HepG2 (cell line): ENCODE measurements at regions not wholly inside any gene's neighbourhood (a gene's known extent, or its start where the extent isn't known, plus 50 kb on each side); places are given as distances from the start of the nearest gene placed in this dataset.

ENCODE experiments used
- ATAC-seq: fragments of 200-7000 bp; cut with Tn5 transposase; 3 replicates; pipeline ENCODE4 v1.9.1; 2020; ENCODE audit warnings: mild to moderate bottlenecking, moderate library complexity
- BruUV-seq: library from RNA; stranded (reverse); fragments of 400-500 nt; replicated peaks from 2 replicates; lab custom pipeline; 2021; lab: Mats Ljungman, UMichigan
- CTCF ChIA-PET: fragments of 300-600 bp; formaldehyde crosslinking; extraction: SDS; loops from one replicate; lab custom pipeline; 2021; ENCODE audit warnings: low total read pairs, inconsistent platforms, low intra/inter-chr PET ratio; lab: Yijun Ruan, JAX
- POLR2A ChIA-PET: fragments of 350-600 bp; sonication (Branson Sonifier 250); formaldehyde crosslinking; loops from one replicate; lab custom pipeline; 2020; ENCODE audit warnings: antibody characterized with exemption, inconsistent platforms; lab: Yijun Ruan, JAX
- DNase-seq: peaks from one replicate; pipeline ENCODE4 v3.0.0-alpha.2; 2015; ENCODE audit warnings: low spot score
- FAIRE-seq: peaks from 3 replicates; lab custom pipeline; 2011; peaks lifted over from hg19 to GRCh38; lab: Jason Lieb, UNC
- H2AFZ ChIP-seq: one replicate; pipeline ENCODE4 v1.6.1; 2011; ENCODE audit warnings: low read length, inconsistent platforms
- H3K27ac ChIP-seq: fragments of 300-600 bp; 3 replicates; pipeline ENCODE4 v1.8.0; 2011; ENCODE audit warnings: mixed run types, mild to moderate bottlenecking, mixed read lengths, low read length, inconsistent platforms; ENCODE audit not compliant: insufficient read depth; ENCODE audit errors: extremely low read length
- H3K27me3 ChIP-seq, 2 experiments: fragments of 200-600 bp in 1 of 2; 2 replicates in 1 of 2; 3 replicates in 1 of 2; pipeline versions ENCODE4 v1.6.0 to v1.8.0; 2011; ENCODE audit warnings: low read length in 2 of 2, mild to moderate bottlenecking in 2 of 2, moderate library complexity in 2 of 2, inconsistent platforms in 1 of 2; ENCODE audit not compliant: insufficient read depth in 2 of 2, control insufficient read depth in 1 of 2
- H3K36me3 ChIP-seq, 2 experiments: fragments of 200-600 bp in 1 of 2; replicated peaks in 1 of 2; 2 replicates in 1 of 2; 3 replicates in 1 of 2; pipeline versions ENCODE4 v1.5.1 to v1.8.0; 2011; ENCODE audit warnings: low read length in 2 of 2, inconsistent platforms in 1 of 2; ENCODE audit not compliant: insufficient read depth in 2 of 2, control insufficient read depth in 1 of 2
- H3K4me1 ChIP-seq: 2 replicates; pipeline ENCODE4 v1.5.1; 2012; ENCODE audit warnings: low read length, inconsistent platforms; ENCODE audit not compliant: insufficient read depth
- H3K4me2 ChIP-seq: 2 replicates; pipeline ENCODE4 v1.6.0; 2011; ENCODE audit warnings: low read depth, low read length, inconsistent platforms
- H3K4me3 ChIP-seq, 3 experiments: fragments of 200-600 bp in 1 of 3; sonication (generic), shearing (Covaris generic) in 1 of 3; replicated peaks in 1 of 3; 2 replicates each; pipeline ENCODE4 v1.5.1; 2011 to 2016; ENCODE audit warnings: low read length in 3 of 3, inconsistent platforms in 2 of 3, low read depth in 2 of 3, mild to moderate bottlenecking in 2 of 3, control low read depth in 1 of 3, mixed read lengths in 1 of 3; ENCODE audit not compliant: insufficient read depth in 1 of 3
- H3K79me2 ChIP-seq: one replicate; pipeline ENCODE4 v1.6.1; 2011; ENCODE audit warnings: low read length, inconsistent platforms; ENCODE audit not compliant: insufficient read depth
- H3K9ac ChIP-seq: 2 replicates; pipeline ENCODE4 v1.6.0; 2011; ENCODE audit warnings: mild to moderate bottlenecking, low read depth, low read length, inconsistent platforms; ENCODE audit not compliant: insufficient read depth
- H3K9me3 ChIP-seq: 2 replicates; pipeline ENCODE4 v1.5.1; 2012; ENCODE audit warnings: mild to moderate bottlenecking, low read length
- H4K20me1 ChIP-seq: 2 replicates; pipeline ENCODE4 v1.6.0; 2011; ENCODE audit warnings: inconsistent platforms, mild to moderate bottlenecking, low read length, moderate library complexity; ENCODE audit not compliant: insufficient read depth
- RFXAP ChIP-seq: sonication (generic); formaldehyde crosslinking; IDR thresholded peaks from 2 replicates; pipeline ENCODE4 v1.4.0; 2020; ENCODE audit warnings: missing genetic modification reagents, borderline replicate concordance
- ZBTB39 ChIP-seq: sonication (generic); formaldehyde crosslinking; IDR thresholded peaks from 2 replicates; pipeline ENCODE4 v1.5.0; 2020; ENCODE audit warnings: missing genetic modification reagents
- ZNF510 ChIP-seq: sonication (generic); formaldehyde crosslinking; IDR thresholded peaks from 2 replicates; pipeline ENCODE4 v1.4.0; 2020; ENCODE audit warnings: low read depth, mild to moderate bottlenecking, missing genetic modification reagents
- ZNF691 ChIP-seq: sonication (generic); formaldehyde crosslinking; IDR thresholded peaks from 2 replicates; pipeline ENCODE4 v1.4.0; 2020; ENCODE audit warnings: missing genetic modification reagents, low read depth, mild to moderate bottlenecking, borderline replicate concordance
- WGBS: methylation state at CpG from one replicate; pipeline ENCODE4 v1.1.6; 2017; ENCODE audit warnings: low lambda C conversion rate; 5-methylcytosine and 5-hydroxymethylcytosine counted together
- in situ Hi-C: cut with HindIII; loops from 2 replicates; pipeline ENCODE4 v1.10.0; 2017; ENCODE audit warnings: low pct_unique_long_range_greater_than_20kb; ENCODE audit not compliant: extremely low pct_ligation_motif_present
- intact Hi-C: fragments of 100-400 bp; cut with micrococcal nuclease; formaldehyde crosslinking; loops from one replicate; pipeline ENCODE4 v1.10.0; 2022; ENCODE audit not compliant: unreplicated experiment
- TF ChIP-seq, protein P1 (sequence below): IDR thresholded peaks from 2 replicates; pipeline ENCODE4 v1.4.0; 2020; ENCODE audit warnings: mild to moderate bottlenecking, missing genetic modification reagents
- TF ChIP-seq, protein P2 (sequence below): sonication (generic); formaldehyde crosslinking; IDR thresholded peaks from 2 replicates; pipeline ENCODE4 v1.5.0; 2020; ENCODE audit warnings: mild to moderate bottlenecking, missing genetic modification reagents

DNA sequence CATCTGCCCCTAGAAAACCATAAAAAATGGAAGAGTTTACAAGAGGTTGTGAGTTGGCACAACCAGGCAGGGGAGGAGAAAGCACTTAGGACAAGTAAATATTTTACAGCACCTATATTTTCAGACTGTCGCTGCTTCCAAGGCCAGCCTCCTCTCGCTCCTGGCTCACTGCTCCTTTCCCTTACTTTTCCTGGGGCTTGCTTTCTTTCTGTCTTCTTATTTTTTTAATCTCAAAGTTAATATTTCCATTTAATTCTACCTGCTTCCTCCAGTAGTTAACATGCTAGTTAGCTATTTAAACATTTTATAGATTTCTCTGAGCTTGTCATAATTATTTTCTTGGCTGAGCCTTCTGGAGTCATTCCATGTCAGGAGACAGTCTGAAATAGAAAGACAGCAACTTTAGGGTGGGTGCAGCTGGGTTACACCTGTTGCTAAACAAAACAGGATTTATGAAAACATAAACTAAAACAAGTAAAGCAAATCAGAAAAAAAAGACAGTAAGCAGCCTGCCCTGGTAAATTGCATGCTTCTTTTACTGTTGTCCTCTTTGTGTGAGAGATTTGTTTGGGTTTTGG is 330.1 kb downstream of the DLEU7 start (continued):
- TF ChIP-seq, protein P1, sequence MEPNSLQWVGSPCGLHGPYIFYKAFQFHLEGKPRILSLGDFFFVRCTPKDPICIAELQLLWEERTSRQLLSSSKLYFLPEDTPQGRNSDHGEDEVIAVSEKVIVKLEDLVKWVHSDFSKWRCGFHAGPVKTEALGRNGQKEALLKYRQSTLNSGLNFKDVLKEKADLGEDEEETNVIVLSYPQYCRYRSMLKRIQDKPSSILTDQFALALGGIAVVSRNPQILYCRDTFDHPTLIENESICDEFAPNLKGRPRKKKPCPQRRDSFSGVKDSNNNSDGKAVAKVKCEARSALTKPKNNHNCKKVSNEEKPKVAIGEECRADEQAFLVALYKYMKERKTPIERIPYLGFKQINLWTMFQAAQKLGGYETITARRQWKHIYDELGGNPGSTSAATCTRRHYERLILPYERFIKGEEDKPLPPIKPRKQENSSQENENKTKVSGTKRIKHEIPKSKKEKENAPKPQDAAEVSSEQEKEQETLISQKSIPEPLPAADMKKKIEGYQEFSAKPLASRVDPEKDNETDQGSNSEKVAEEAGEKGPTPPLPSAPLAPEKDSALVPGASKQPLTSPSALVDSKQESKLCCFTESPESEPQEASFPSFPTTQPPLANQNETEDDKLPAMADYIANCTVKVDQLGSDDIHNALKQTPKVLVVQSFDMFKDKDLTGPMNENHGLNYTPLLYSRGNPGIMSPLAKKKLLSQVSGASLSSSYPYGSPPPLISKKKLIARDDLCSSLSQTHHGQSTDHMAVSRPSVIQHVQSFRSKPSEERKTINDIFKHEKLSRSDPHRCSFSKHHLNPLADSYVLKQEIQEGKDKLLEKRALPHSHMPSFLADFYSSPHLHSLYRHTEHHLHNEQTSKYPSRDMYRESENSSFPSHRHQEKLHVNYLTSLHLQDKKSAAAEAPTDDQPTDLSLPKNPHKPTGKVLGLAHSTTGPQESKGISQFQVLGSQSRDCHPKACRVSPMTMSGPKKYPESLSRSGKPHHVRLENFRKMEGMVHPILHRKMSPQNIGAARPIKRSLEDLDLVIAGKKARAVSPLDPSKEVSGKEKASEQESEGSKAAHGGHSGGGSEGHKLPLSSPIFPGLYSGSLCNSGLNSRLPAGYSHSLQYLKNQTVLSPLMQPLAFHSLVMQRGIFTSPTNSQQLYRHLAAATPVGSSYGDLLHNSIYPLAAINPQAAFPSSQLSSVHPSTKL (CRISPR knock-in tag): peak; percentile 64
- TF ChIP-seq ZNF510 (CRISPR knock-in tag): no peak

- ATAC-seq: no peak
- in situ Hi-C loops (no loop called here), intact Hi-C loops (loop anchor here (5.0 kb wide), 1 partner anchor 432 kb away; no protein-coding TSS in a partner anchor)
- no peak overlapping the region for H3K4me3 ChIP-seq
- no peaks in the 10 kb centered on the region for H3K27me3 ChIP-seq
- no peak for DNase-seq
- WGBS: 93% methylated on average over 2 of the region's 2 CpGs
- no peak overlapping the region for H3K27ac ChIP-seq
- CTCF ChIA-PET: no interaction called here
- no peaks in the 10 kb centered on the region for H3K9me3 ChIP-seq
- no TSS peak for BruUV-seq
- no peaks in the 10 kb centered on the region for H4K20me1 ChIP-seq
- no peak overlapping the region for H3K9ac ChIP-seq
- no peaks in the 10 kb centered on the region for H3K36me3 ChIP-seq
- POLR2A ChIA-PET: interaction anchor here (0.5 kb wide), 1 partner anchor 412 kb away, joined by 3 read pairs; no protein-coding TSS in a partner anchor
- no peak overlapping the region for H2AFZ ChIP-seq
- no peaks in the 10 kb centered on the region for H3K79me2 ChIP-seq
- no peak overlapping the region for H3K4me2 ChIP-seq
- TF ChIP-seq ZBTB39: no peak
- no peak for TF ChIP-seq RFXAP (CRISPR knock-in tag)
- no peak for TF ChIP-seq ZNF691 (CRISPR knock-in tag)
- TF ChIP-seq, protein P2, sequence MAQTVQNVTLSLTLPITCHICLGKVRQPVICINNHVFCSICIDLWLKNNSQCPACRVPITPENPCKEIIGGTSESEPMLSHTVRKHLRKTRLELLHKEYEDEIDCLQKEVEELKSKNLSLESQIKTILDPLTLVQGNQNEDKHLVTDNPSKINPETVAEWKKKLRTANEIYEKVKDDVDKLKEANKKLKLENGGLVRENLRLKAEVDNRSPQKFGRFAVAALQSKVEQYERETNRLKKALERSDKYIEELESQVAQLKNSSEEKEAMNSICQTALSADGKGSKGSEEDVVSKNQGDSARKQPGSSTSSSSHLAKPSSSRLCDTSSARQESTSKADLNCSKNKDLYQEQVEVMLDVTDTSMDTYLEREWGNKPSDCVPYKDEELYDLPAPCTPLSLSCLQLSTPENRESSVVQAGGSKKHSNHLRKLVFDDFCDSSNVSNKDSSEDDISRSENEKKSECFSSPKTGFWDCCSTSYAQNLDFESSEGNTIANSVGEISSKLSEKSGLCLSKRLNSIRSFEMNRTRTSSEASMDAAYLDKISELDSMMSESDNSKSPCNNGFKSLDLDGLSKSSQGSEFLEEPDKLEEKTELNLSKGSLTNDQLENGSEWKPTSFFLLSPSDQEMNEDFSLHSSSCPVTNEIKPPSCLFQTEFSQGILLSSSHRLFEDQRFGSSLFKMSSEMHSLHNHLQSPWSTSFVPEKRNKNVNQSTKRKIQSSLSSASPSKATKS: no peak
- H3K4me1 ChIP-seq: peaks cover 71% of the 10 kb centered on the region
- FAIRE-seq: no peak
These were observed 329.2 kb downstream of the DLEU7 start for GRCh38 chr13:50514249-50514648.
